ENCODE measurements at regions not wholly inside any gene's neighbourhood (a gene's known extent, or its start where the extent isn't known, plus 50 kb on each side); places are given as distances from the start of the nearest gene placed in this dataset.
A peak's percentile ranks its signal among the peaks of the same experiment; 100 is the strongest.

DNA sequence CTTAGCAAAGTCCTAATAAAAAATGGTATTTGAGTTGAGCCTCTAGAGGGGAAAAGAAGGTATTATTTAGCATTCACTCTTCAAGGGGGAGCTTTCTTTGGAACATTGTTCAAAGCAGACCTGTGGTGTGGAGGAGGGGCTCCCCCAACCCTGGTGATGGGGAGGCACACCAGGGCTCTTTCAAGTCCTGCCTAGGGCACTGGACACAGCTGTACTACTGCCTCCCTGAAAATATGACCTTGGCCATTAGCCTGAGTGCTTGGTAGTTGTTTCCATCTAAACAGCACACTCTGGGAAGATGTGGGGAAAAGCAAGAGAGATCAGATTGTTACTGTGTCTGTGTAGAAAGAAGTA is 215.1 kb upstream of the CNR1 start:
- no peak for DNase-seq (ENCODE audit: low spot score)
- peak overlapping the region in 1 of 2 donors; percentile 38 for H3K27ac ChIP-seq
- TF ChIP-seq, protein P1, sequence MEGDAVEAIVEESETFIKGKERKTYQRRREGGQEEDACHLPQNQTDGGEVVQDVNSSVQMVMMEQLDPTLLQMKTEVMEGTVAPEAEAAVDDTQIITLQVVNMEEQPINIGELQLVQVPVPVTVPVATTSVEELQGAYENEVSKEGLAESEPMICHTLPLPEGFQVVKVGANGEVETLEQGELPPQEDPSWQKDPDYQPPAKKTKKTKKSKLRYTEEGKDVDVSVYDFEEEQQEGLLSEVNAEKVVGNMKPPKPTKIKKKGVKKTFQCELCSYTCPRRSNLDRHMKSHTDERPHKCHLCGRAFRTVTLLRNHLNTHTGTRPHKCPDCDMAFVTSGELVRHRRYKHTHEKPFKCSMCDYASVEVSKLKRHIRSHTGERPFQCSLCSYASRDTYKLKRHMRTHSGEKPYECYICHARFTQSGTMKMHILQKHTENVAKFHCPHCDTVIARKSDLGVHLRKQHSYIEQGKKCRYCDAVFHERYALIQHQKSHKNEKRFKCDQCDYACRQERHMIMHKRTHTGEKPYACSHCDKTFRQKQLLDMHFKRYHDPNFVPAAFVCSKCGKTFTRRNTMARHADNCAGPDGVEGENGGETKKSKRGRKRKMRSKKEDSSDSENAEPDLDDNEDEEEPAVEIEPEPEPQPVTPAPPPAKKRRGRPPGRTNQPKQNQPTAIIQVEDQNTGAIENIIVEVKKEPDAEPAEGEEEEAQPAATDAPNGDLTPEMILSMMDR (IDR thresholded peaks at IDR 0.05), result no peak
- H3K4me3 ChIP-seq, result no peak overlapping the region

DNA sequence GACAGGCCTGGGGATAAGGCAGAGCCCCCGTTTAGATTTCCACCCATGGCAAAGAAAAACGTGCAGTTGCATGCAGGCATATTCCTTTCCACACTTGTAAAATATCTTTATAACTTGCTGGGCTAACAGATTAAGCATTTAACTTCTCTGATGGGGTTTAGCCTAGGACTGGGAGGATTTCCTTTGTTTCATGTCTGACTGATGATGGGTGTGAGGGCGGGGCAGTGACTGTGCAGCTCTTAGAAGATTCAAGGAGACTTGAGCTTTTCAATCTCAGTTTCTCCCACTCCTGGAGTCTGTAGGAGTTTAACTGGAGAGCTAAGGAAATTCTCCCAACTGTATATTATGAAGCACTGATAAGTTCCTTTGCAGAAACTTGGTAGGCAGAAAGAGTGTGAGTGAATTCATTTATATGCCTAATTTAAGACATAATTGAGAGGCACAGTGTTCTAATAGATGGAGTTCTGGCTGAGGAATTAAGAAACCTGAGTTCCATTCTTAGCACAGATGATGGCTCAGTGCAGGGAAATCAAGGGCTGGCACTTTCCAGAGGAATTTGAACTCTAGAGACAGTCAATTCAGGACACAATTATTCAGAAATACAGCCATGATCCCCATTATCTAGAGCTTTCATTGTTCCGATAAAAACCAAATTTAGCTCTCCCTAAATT is 214.6 kb upstream of the CNR1 start:
- TF ChIP-seq, protein P1 (IDR thresholded peaks at IDR 0.05), result no peak
- Histone ChIP-seq H3K4me3 (no peak overlapping the region), H3K27ac (peak overlapping the region in 1 of 2 donors; percentile 38)
- no peak for DNase-seq (ENCODE audit: low spot score)

DNA sequence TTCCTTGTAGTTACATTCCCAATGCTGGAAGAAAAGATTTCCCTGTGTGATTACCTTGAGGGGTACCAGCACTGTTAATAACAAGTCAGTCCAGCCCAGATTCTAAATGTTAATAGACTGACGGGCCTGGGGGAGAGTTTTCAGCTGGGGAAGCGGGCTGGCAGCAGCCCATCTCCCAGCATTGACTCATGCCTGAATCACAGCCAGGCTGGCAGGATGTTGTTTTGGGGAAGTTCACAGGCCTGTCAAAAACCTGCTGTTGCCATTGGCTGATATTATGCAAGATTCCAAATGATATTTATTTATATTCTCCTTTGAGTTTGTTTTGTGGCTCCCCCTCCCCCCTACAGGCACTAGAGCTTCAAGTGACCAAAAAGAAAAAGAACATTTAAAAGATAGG is 213.9 kb upstream of the CNR1 start:
- H3K4me3 ChIP-seq, result no peak overlapping the region
- peak; percentile 85 for DNase-seq (ENCODE audit: low spot score)
- TF ChIP-seq, protein P1 (IDR thresholded peaks at IDR 0.05), result no peak
- H3K27ac ChIP-seq, result peak overlapping the region in 1 of 2 donors; percentile 50

DNA sequence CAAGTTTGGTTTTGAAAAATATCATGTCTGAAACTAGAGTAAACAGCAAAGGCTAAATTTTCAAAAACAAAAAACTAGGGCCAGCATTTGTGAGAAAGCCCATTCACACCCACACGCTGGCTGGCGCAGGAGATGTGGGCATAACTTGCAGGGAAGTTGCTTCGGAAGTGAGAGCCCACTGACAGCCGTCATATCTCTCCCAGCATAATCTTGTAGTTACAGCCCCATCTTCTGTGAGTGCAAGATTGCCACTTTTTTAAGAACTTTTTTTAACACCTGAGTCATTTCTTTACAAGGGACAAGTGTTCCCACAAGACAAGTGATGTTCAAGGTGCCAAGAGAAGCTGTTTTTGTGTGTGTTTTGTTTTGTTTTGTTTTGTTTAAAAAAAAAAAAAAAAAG is 212.5 kb upstream of the CNR1 start:
- DNase-seq (ENCODE audit: low spot score), result no peak
- TF ChIP-seq, protein P1 (IDR thresholded peaks at IDR 0.05), result no peak
- Histone ChIP-seq H3K27ac (no peak overlapping the region), H3K4me3 (no peak overlapping the region)

DNA sequence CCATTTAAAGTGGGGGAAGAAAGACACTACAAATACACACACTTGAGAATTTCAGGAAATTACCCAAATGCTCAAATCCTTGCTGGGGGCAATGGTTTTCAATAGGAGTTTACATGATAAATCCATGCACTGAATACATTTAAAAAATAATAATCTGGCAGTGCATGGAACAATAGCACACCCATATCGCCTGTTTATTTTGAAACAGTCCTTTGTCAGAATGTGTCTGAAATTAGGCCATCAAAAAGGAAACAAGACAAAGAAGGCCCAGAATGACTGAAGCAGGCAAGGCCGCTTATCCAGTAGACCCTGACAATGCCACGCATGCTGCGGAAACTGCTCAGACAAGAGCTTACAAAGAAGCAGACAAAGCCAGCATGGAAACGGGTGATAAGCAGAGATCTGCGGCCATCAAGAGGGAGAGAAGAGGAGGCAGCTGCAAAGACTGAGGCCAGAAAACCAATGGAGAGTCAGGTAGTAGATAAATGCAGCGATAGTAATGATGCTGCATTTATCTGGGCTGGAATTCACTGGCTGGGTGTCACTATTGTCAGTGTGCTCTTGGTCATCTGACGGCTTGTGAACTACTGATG is 211.9 kb upstream of the CNR1 start:
- no peak overlapping the region for H3K4me3 ChIP-seq
- DNase-seq (ENCODE audit: low spot score), result no peak
- no peak overlapping the region for H3K27ac ChIP-seq
- TF ChIP-seq, protein P1 (IDR thresholded peaks at IDR 0.05), result no peak

DNA sequence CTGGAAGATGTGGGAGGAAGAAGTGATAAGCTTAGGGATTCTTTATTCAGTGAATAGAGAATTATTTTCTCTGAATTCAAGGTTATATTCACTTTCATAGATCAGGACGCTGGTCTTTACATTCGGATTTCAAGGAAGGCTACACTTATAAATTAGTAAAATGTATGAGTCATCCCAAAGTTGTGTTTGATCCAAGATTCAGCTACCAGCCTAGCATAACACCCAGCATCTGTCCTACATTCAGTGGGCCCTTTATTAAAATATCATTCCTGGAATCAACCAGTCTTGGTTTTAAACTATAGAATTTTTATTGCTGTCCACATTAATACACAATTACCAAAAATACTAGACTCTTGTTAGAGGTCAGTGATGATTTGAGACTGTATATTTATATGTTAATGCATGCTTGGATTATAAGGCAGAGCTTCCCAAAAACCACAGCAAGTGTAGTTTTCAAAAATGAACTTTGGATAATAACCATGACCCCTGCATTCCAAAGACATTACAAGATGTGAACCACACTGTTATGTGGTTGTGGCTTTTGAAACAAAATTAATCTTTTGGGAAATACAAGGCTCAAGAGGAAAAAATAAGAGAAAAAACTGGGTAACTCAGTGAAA is 210.7 kb upstream of the CNR1 start:
- TF ChIP-seq, protein P1 (IDR thresholded peaks at IDR 0.05), result no peak
- no peak for DNase-seq (ENCODE audit: low spot score)
- no peak overlapping the region for H3K4me3 ChIP-seq
- H3K27ac ChIP-seq, result peak overlapping the region in 1 of 2 donors; percentile 44

DNA sequence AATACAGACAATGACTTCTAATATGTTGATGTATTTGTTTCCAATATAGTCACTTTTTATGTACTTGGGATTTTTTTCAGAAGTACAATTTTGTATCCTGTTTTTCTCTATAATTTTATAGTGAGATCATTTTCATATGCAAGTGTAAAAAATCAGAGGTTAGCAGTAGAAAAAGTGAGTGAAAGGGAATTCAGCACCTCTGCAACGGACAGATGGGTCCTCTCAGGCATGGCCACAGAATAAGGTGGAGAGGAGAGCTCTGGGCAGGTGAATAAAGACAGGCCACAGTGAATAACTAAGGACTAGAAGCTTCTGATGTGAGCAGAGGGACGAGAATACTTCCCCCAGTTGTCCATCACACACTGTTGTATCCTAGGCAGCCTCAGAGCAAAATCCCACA is 210.1 kb upstream of the CNR1 start:
- no peak overlapping the region for H3K4me3 ChIP-seq
- TF ChIP-seq, protein P1 (IDR thresholded peaks at IDR 0.05), result no peak
- DNase-seq (ENCODE audit: low spot score), result no peak
- peak overlapping the region in 1 of 2 donors; percentile 44 for H3K27ac ChIP-seq

All from coronary artery (tissue), 2 donors.